Fibroblast of lung (primary cell): ENCODE measurements at regions not wholly inside any gene's neighbourhood (a gene's known extent, or its start where the extent isn't known, plus 50 kb on each side); places are given as distances from the start of the nearest gene placed in this dataset.

ENCODE experiments used
- DNase-seq, 2 donors: peaks; one replicate each; pipeline versions ENCODE4 v3.0.0 to v3.0.0-alpha.2; 2010; ENCODE audit warnings: low read depth in 2 of 2
- H2AFZ ChIP-seq: 2 replicates; pipeline ENCODE4 v1.5.1; 2012; ENCODE audit warnings: low read length, control low read depth, inconsistent platforms
- H3K27ac ChIP-seq: 2 replicates; pipeline ENCODE4 v1.5.1; 2011; ENCODE audit warnings: low read length, control low read depth; ENCODE audit not compliant: insufficient read depth
- H3K27me3 ChIP-seq: 2 replicates; pipeline ENCODE4 v1.5.1; 2011; ENCODE audit warnings: mild to moderate bottlenecking, low read length; ENCODE audit not compliant: control insufficient read depth, insufficient read depth
- H3K36me3 ChIP-seq: 2 replicates; pipeline ENCODE4 v1.5.1; 2011; ENCODE audit warnings: low read length; ENCODE audit not compliant: control insufficient read depth, insufficient read depth
- H3K4me1 ChIP-seq: 2 replicates; pipeline ENCODE4 v1.5.1; 2011; ENCODE audit warnings: low read length; ENCODE audit not compliant: control insufficient read depth, insufficient read depth; ENCODE audit errors: extremely low read depth
- H3K4me2 ChIP-seq: 2 replicates; pipeline ENCODE4 v1.5.1; 2011; ENCODE audit warnings: low read length, control low read depth; ENCODE audit not compliant: insufficient read depth; ENCODE audit errors: extremely low read depth
- H3K4me3 ChIP-seq, 4 experiments: fragments of 200-600 bp in 1 of 4; sonication (generic) in 1 of 4; replicated peaks in 1 of 4; 2 replicates each; pipeline ENCODE4 v1.5.1; 2011 to 2016; ENCODE audit warnings: low read length in 4 of 4, low read depth in 3 of 4, mild to moderate bottlenecking in 3 of 4, control low read depth in 2 of 4, inconsistent platforms in 1 of 4, mixed read lengths in 1 of 4; ENCODE audit not compliant: insufficient read depth in 1 of 4; ENCODE audit errors: control extremely low read depth in 1 of 4
- H3K79me2 ChIP-seq: 2 replicates; pipeline ENCODE4 v1.5.1; 2012; ENCODE audit warnings: mild to moderate bottlenecking, low read length, inconsistent platforms; ENCODE audit not compliant: control insufficient read depth, insufficient read depth
- H3K9ac ChIP-seq: 2 replicates; pipeline ENCODE4 v1.5.1; 2011; ENCODE audit warnings: mild to moderate bottlenecking, low read length, control low read depth; ENCODE audit not compliant: insufficient read depth
- H3K9me3 ChIP-seq: 2 replicates; pipeline ENCODE4 v1.5.1; 2012; ENCODE audit warnings: low read depth, low read length; ENCODE audit not compliant: control insufficient read depth, insufficient read depth
- H4K20me1 ChIP-seq: 2 replicates; pipeline ENCODE4 v1.5.1; 2011; ENCODE audit warnings: low read length; ENCODE audit not compliant: control insufficient read depth, insufficient read depth; ENCODE audit errors: extremely low read depth
- EZH2 ChIP-seq: IDR thresholded peaks from 2 replicates; pipeline ENCODE4 v1.5.1; 2012; ENCODE audit warnings: low read length, control low read depth, mild to moderate bottlenecking; ENCODE audit errors: missing control alignments
- TF ChIP-seq, protein P1 (sequence below), 2 donors: IDR thresholded peaks in 1 of 2; conservative IDR thresholded peaks in 1 of 2; 1 replicate in 1 of 2; 2 replicates in 1 of 2; pipeline ENCODE4 v1.5.1; 2011 to 2012; ENCODE audit warnings: low read length in 2 of 2, control low read depth in 1 of 2, inconsistent platforms in 1 of 2, low read depth in 1 of 2, mild to moderate bottlenecking in 1 of 2

DNA sequence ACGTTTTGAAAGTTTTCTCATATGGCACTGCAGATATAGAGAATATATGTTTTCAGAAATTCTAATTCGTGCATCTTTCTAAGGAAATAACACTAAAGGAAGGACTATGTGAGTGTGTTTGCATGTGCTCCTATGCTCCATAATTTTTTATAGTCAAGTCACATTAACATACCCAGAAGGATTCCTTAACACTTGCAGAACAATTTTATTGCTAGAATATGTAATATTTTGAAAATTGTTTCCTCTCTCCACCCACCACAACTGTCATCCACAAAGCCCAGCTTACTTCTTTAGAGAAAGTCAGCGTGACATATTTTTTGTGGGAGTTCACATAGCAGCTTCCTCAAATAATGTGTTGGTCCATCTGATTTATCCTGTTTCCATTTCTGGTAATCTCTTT lies 604.6 kb upstream of the MGAT4C start:
- Histone ChIP-seq H3K27me3 (no peaks in the 10 kb centered on the region), H3K4me1 (no peaks in the 10 kb centered on the region), H4K20me1 (no peaks in the 10 kb centered on the region), H3K36me3 (no peaks in the 10 kb centered on the region), H3K9me3 (no peaks in the 10 kb centered on the region), H2AFZ (no peak overlapping the region), H3K27ac (no peak overlapping the region), H3K4me2 (no peak overlapping the region), H3K79me2 (no peaks in the 10 kb centered on the region), H3K9ac (no peak overlapping the region), H3K4me3 (no peak overlapping the region)
- no peak for DNase-seq
- TF ChIP-seq, protein P1, sequence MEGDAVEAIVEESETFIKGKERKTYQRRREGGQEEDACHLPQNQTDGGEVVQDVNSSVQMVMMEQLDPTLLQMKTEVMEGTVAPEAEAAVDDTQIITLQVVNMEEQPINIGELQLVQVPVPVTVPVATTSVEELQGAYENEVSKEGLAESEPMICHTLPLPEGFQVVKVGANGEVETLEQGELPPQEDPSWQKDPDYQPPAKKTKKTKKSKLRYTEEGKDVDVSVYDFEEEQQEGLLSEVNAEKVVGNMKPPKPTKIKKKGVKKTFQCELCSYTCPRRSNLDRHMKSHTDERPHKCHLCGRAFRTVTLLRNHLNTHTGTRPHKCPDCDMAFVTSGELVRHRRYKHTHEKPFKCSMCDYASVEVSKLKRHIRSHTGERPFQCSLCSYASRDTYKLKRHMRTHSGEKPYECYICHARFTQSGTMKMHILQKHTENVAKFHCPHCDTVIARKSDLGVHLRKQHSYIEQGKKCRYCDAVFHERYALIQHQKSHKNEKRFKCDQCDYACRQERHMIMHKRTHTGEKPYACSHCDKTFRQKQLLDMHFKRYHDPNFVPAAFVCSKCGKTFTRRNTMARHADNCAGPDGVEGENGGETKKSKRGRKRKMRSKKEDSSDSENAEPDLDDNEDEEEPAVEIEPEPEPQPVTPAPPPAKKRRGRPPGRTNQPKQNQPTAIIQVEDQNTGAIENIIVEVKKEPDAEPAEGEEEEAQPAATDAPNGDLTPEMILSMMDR (conservative IDR thresholded peaks at IDR 0.05 in 1 of 2, IDR thresholded peaks at IDR 0.05 in 1 of 2; ENCODE audit: low read depth in 1 of 2, low read length in 2 of 2): no peak
- TF ChIP-seq EZH2: no peak

GRCh38 chr12:86852451-86852850 lies 596.3 kb upstream of the MGAT4C start:
- Histone ChIP-seq H2AFZ (no peak overlapping the region), H4K20me1 (no peaks in the 10 kb centered on the region), H3K4me3 (no peak overlapping the region), H3K9ac (no peak overlapping the region), H3K79me2 (no peaks in the 10 kb centered on the region), H3K36me3 (no peaks in the 10 kb centered on the region), H3K4me2 (no peak overlapping the region), H3K4me1 (no peaks in the 10 kb centered on the region), H3K9me3 (no peaks in the 10 kb centered on the region), H3K27me3 (no peaks in the 10 kb centered on the region), H3K27ac (no peak overlapping the region)
- TF ChIP-seq, protein P1 (conservative IDR thresholded peaks at IDR 0.05 in 1 of 2, IDR thresholded peaks at IDR 0.05 in 1 of 2; ENCODE audit: low read depth in 1 of 2, low read length in 2 of 2): no peak
- TF ChIP-seq EZH2: no peak
- DNase-seq: no peak

GRCh38 chr12:86838711-86839110 lies 582.5 kb upstream of the MGAT4C start:
- no peaks in the 10 kb centered on the region for H3K36me3 ChIP-seq
- H3K9ac ChIP-seq: no peak overlapping the region
- no peaks in the 10 kb centered on the region for H4K20me1 ChIP-seq
- H3K27me3 ChIP-seq: no peaks in the 10 kb centered on the region
- H3K4me1 ChIP-seq: no peaks in the 10 kb centered on the region
- TF ChIP-seq, protein P1 (conservative IDR thresholded peaks at IDR 0.05 in 1 of 2, IDR thresholded peaks at IDR 0.05 in 1 of 2; ENCODE audit: low read depth in 1 of 2, low read length in 2 of 2): peak in 1 of 2 donors; percentile 10
- no peak for TF ChIP-seq EZH2
- no peak overlapping the region for H2AFZ ChIP-seq
- no peak overlapping the region for H3K27ac ChIP-seq
- no peaks in the 10 kb centered on the region for H3K9me3 ChIP-seq
- no peak overlapping the region for H3K4me3 ChIP-seq
- no peak overlapping the region for H3K4me2 ChIP-seq
- H3K79me2 ChIP-seq: no peaks in the 10 kb centered on the region
- DNase-seq: peak; percentile 3 to 17
